HUES6 (cell line): ENCODE measurements at regions not wholly inside any gene's neighbourhood (a gene's known extent, or its start where the extent isn't known, plus 50 kb on each side); places are given as distances from the start of the nearest gene placed in this dataset.

Experiments used
- H3K27ac ChIP-seq: 2 replicates; pipeline ENCODE4 v1.7.0; 2013; ENCODE audit warnings: low read depth, mild to moderate bottlenecking, low read length, inconsistent platforms
- H3K27me3 ChIP-seq: 2 replicates; pipeline ENCODE4 v1.6.1; 2013; ENCODE audit warnings: low read length; ENCODE audit not compliant: control insufficient read depth, insufficient read depth
- H3K36me3 ChIP-seq: 2 replicates; pipeline ENCODE4 v1.6.1; 2013; ENCODE audit warnings: low read length; ENCODE audit not compliant: control insufficient read depth, insufficient read depth
- H3K4me1 ChIP-seq: 2 replicates; pipeline ENCODE4 v1.6.1; 2013; ENCODE audit warnings: low read length; ENCODE audit not compliant: control insufficient read depth, insufficient read depth
- H3K4me3 ChIP-seq: 2 replicates; pipeline ENCODE4 v1.5.1; 2013; ENCODE audit warnings: low read depth, low read length
- H3K9ac ChIP-seq: one replicate; pipeline ENCODE4 v1.6.1; 2013; ENCODE audit warnings: mild to moderate bottlenecking, low read length
- H3K9me3 ChIP-seq: 2 replicates; pipeline ENCODE4 v1.6.1; 2013; ENCODE audit warnings: low read depth, low read length; ENCODE audit not compliant: control insufficient read depth, insufficient read depth

- H3K9me3 ChIP-seq = no peaks in the 10 kb centered on the region; the same call in 1 of the 2 replicates
- no peaks in the 10 kb centered on the region for H3K27me3 ChIP-seq
- H3K9ac ChIP-seq = no peak overlapping the region
- H3K27ac ChIP-seq = no peak overlapping the region
- no peaks in the 10 kb centered on the region for H3K4me1 ChIP-seq
- no peak overlapping the region for H3K4me3 ChIP-seq
- H3K36me3 ChIP-seq = no peaks in the 10 kb centered on the region
These were observed 115.7 kb upstream of the MPDZ start for GRCh38 chr9:13395156-13395555.

GRCh38 chr9:13388157-13388556 is 108.7 kb upstream of the MPDZ start:
- no peak overlapping the region for H3K27ac ChIP-seq
- no peaks in the 10 kb centered on the region for H3K27me3 ChIP-seq
- peaks cover 14% of the 10 kb centered on the region for H3K9me3 ChIP-seq

GRCh38 chr9:13387734-13388067 is 108.2 kb upstream of the MPDZ start:
- peaks cover 14% of the 10 kb centered on the region for H3K9me3 ChIP-seq
- H3K27me3 ChIP-seq = no peaks in the 10 kb centered on the region
- no peak overlapping the region for H3K4me3 ChIP-seq
- H3K4me1 ChIP-seq = no peaks in the 10 kb centered on the region
- H3K36me3 ChIP-seq = no peaks in the 10 kb centered on the region
- H3K9ac ChIP-seq = no peak overlapping the region
- H3K27ac ChIP-seq = no peak overlapping the region

More at GRCh38 chr9:13388157-13388556, 108.7 kb upstream of the MPDZ start:
- no peak overlapping the region for H3K9ac ChIP-seq
- no peaks in the 10 kb centered on the region for H3K4me1 ChIP-seq
- H3K36me3 ChIP-seq = no peaks in the 10 kb centered on the region
- H3K4me3 ChIP-seq = no peak overlapping the region

- Histone ChIP-seq H3K27me3 (no peaks in the 10 kb centered on the region), H3K4me3 (no peak overlapping the region), H3K27ac (no peak overlapping the region), H3K9ac (no peak overlapping the region), H3K9me3 (peaks cover 14% of the 10 kb centered on the region), H3K36me3 (no peaks in the 10 kb centered on the region), H3K4me1 (no peaks in the 10 kb centered on the region)
These were observed 107.6 kb upstream of the MPDZ start for GRCh38 chr9:13386935-13387733.

- H3K27ac ChIP-seq = no peak overlapping the region
- no peaks in the 10 kb centered on the region for H3K27me3 ChIP-seq
- no peak overlapping the region for H3K9ac ChIP-seq
- no peaks in the 10 kb centered on the region for H3K4me1 ChIP-seq
- H3K36me3 ChIP-seq = no peaks in the 10 kb centered on the region
- H3K4me3 ChIP-seq = no peak overlapping the region
- peaks cover 14% of the 10 kb centered on the region for H3K9me3 ChIP-seq
These were observed 106.8 kb upstream of the MPDZ start for GRCh38 chr9:13386316-13386715.

- Histone ChIP-seq H3K9ac (no peak overlapping the region), H3K36me3 (no peaks in the 10 kb centered on the region), H3K27me3 (no peaks in the 10 kb centered on the region), H3K27ac (no peak overlapping the region), H3K4me1 (no peaks in the 10 kb centered on the region), H3K9me3 (peaks cover 14% of the 10 kb centered on the region), H3K4me3 (no peak overlapping the region)
These were observed 104.4 kb upstream of the MPDZ start for GRCh38 chr9:13383855-13384254.

- H3K9ac ChIP-seq = no peak overlapping the region
- H3K4me3 ChIP-seq = no peak overlapping the region
- H3K36me3 ChIP-seq = no peaks in the 10 kb centered on the region
- H3K27me3 ChIP-seq = no peaks in the 10 kb centered on the region
- H3K27ac ChIP-seq = no peak overlapping the region
- peaks cover 14% of the 10 kb centered on the region for H3K9me3 ChIP-seq
- no peaks in the 10 kb centered on the region for H3K4me1 ChIP-seq
These were observed 103.7 kb upstream of the MPDZ start for GRCh38 chr9:13383216-13383615.

GRCh38 chr9:13382595-13382994 is 103.1 kb upstream of the MPDZ start:
- Histone ChIP-seq H3K27me3 (no peaks in the 10 kb centered on the region), H3K9me3 (peaks cover 14% of the 10 kb centered on the region), H3K4me1 (no peaks in the 10 kb centered on the region), H3K36me3 (no peaks in the 10 kb centered on the region), H3K4me3 (no peak overlapping the region), H3K9ac (no peak overlapping the region), H3K27ac (no peak overlapping the region)

- Histone ChIP-seq H3K9me3 (peaks cover 14% of the 10 kb centered on the region), H3K27ac (no peak overlapping the region), H3K36me3 (no peaks in the 10 kb centered on the region), H3K27me3 (no peaks in the 10 kb centered on the region), H3K4me3 (no peak overlapping the region), H3K4me1 (no peaks in the 10 kb centered on the region), H3K9ac (no peak overlapping the region)
These were observed 101.4 kb upstream of the MPDZ start for GRCh38 chr9:13380903-13381302.

GRCh38 chr9:13378154-13378553 is 98.7 kb upstream of the MPDZ start:
- no peak overlapping the region for H3K4me3 ChIP-seq
- H3K9ac ChIP-seq = no peak overlapping the region
- H3K4me1 ChIP-seq = no peaks in the 10 kb centered on the region
- no peaks in the 10 kb centered on the region for H3K9me3 ChIP-seq
- H3K36me3 ChIP-seq = no peaks in the 10 kb centered on the region
- no peak overlapping the region for H3K27ac ChIP-seq
- no peaks in the 10 kb centered on the region for H3K27me3 ChIP-seq

- Histone ChIP-seq H3K36me3 (no peaks in the 10 kb centered on the region), H3K4me3 (no peak overlapping the region), H3K27ac (no peak overlapping the region), H3K9ac (no peak overlapping the region), H3K9me3 (no peaks in the 10 kb centered on the region), H3K27me3 (no peaks in the 10 kb centered on the region), H3K4me1 (no peaks in the 10 kb centered on the region)
These were observed 97.9 kb upstream of the MPDZ start for GRCh38 chr9:13377171-13377925.
